HG02759 (cell line): ENCODE measurements at regions not wholly inside any gene's neighbourhood (a gene's known extent, or its start where the extent isn't known, plus 50 kb on each side); places are given as distances from the start of the nearest gene placed in this dataset.

Experiments used
- ATAC-seq: cut with Tn5 transposase; IDR thresholded peaks from one replicate; pipeline ENCODE4 v1.9.1; 2021; ENCODE audit warnings: mild to moderate bottlenecking, moderate library complexity; ENCODE audit not compliant: unreplicated experiment

GRCh38 chr6:140581601-140582000, 1207.2 kb upstream of the CITED2 start:
- no peak for ATAC-seq

- no peak for ATAC-seq
These were observed 1205.5 kb upstream of the CITED2 start for GRCh38 chr6:140579918-140580317.

GRCh38 chr6:140576004-140576555, 1201.6 kb upstream of the CITED2 start:
- no peak for ATAC-seq

GRCh38 chr6:140572867-140573266, 1198.4 kb upstream of the CITED2 start:
- no peak for ATAC-seq

- no peak for ATAC-seq
These were observed 1197.7 kb upstream of the CITED2 start for GRCh38 chr6:140572129-140572528.

GRCh38 chr6:140571145-140571544, 1196.7 kb upstream of the CITED2 start:
- no peak for ATAC-seq

GRCh38 chr6:140567466-140567865, 1193.0 kb upstream of the CITED2 start:
- ATAC-seq: no peak

GRCh38 chr6:140566781-140567277, 1192.4 kb upstream of the CITED2 start:
- no peak for ATAC-seq

- no peak for ATAC-seq
These were observed 1189.3 kb upstream of the CITED2 start for GRCh38 chr6:140563728-140564127.

GRCh38 chr6:140561701-140562100, 1187.3 kb upstream of the CITED2 start:
- ATAC-seq: no peak

GRCh38 chr6:140560671-140561070, 1186.2 kb upstream of the CITED2 start:
- ATAC-seq: no peak

GRCh38 chr6:140559458-140559857, 1185.0 kb upstream of the CITED2 start:
- no peak for ATAC-seq

GRCh38 chr6:140554421-140554820, 1180.0 kb upstream of the CITED2 start:
- no peak for ATAC-seq

GRCh38 chr6:140548366-140548765, 1173.9 kb upstream of the CITED2 start:
- no peak for ATAC-seq

GRCh38 chr6:140546640-140547039, 1172.2 kb upstream of the CITED2 start:
- no peak for ATAC-seq

- no peak for ATAC-seq
These were observed 1170.0 kb upstream of the CITED2 start for GRCh38 chr6:140544431-140544830.

- no peak for ATAC-seq
These were observed 1168.4 kb upstream of the CITED2 start for GRCh38 chr6:140542863-140543262.

- no peak for ATAC-seq
These were observed 1166.8 kb upstream of the CITED2 start for GRCh38 chr6:140541288-140541687.

- no peak for ATAC-seq
These were observed 1166.3 kb upstream of the CITED2 start for GRCh38 chr6:140540743-140541142.

GRCh38 chr6:140538926-140539325, 1164.5 kb upstream of the CITED2 start:
- ATAC-seq: no peak

GRCh38 chr6:140537834-140538705, 1163.6 kb upstream of the CITED2 start:
- no peak for ATAC-seq

- ATAC-seq: no peak
These were observed 1162.8 kb upstream of the CITED2 start for GRCh38 chr6:140537211-140537610.
